NCI-H187 treated with DMSO at 0.1 percent for 48 hours (cell line): ENCODE measurements at regions not wholly inside any gene's neighbourhood (a gene's known extent, or its start where the extent isn't known, plus 50 kb on each side); places are given as distances from the start of the nearest gene placed in this dataset.

Source experiments
- DNase-seq: peaks from one replicate; lab custom pipeline; 2025; lab: John Stamatoyannopoulos, UW

- DNase-seq = no peak
These were observed 235.1 kb upstream of the CXCL12 start for GRCh38 chr10:44619975-44620374.

GRCh38 chr10:44627591-44628354, 242.9 kb upstream of the CXCL12 start:
- no peak for DNase-seq

GRCh38 chr10:44628921-44629320, 244.0 kb upstream of the CXCL12 start:
- DNase-seq = no peak

GRCh38 chr10:44635176-44635575, 250.3 kb upstream of the CXCL12 start:
- no peak for DNase-seq

GRCh38 chr10:44636625-44637024, 251.7 kb upstream of the CXCL12 start:
- no peak for DNase-seq

- no peak for DNase-seq
These were observed 255.5 kb upstream of the CXCL12 start for GRCh38 chr10:44640429-44640828.

- no peak for DNase-seq
These were observed 262.6 kb upstream of the CXCL12 start for GRCh38 chr10:44647473-44647872.

- DNase-seq = no peak
These were observed 263.1 kb upstream of the CXCL12 start for GRCh38 chr10:44647877-44648542.

- DNase-seq = no peak
These were observed 260.2 kb upstream of the TMEM72 start for GRCh38 chr10:44650691-44651661.

GRCh38 chr10:44651834-44652233, 259.3 kb upstream of the TMEM72 start:
- DNase-seq = no peak

- DNase-seq = no peak
These were observed 251.8 kb upstream of the TMEM72 start for GRCh38 chr10:44659320-44659719.

GRCh38 chr10:44660271-44660670, 250.9 kb upstream of the TMEM72 start:
- no peak for DNase-seq

- no peak for DNase-seq
These were observed 249.1 kb upstream of the TMEM72 start for GRCh38 chr10:44662051-44662450.

GRCh38 chr10:44668336-44668735, 242.8 kb upstream of the TMEM72 start:
- DNase-seq = no peak

- no peak for DNase-seq
These were observed 239.8 kb upstream of the TMEM72 start for GRCh38 chr10:44671319-44671718.

GRCh38 chr10:44673245-44673983, 237.7 kb upstream of the TMEM72 start:
- DNase-seq = no peak

- DNase-seq = no peak
These were observed 236.4 kb upstream of the TMEM72 start for GRCh38 chr10:44674536-44675386.

- no peak for DNase-seq
These were observed 235.7 kb upstream of the TMEM72 start for GRCh38 chr10:44675387-44675874.

- no peak for DNase-seq
These were observed 230.4 kb upstream of the TMEM72 start for GRCh38 chr10:44680764-44681163.

- DNase-seq = no peak
These were observed 228.6 kb upstream of the TMEM72 start for GRCh38 chr10:44682507-44682906.

- no peak for DNase-seq
These were observed 226.5 kb upstream of the TMEM72 start for GRCh38 chr10:44684661-44685060.
